ENCODE measurements at regions not wholly inside any gene's neighbourhood (a gene's known extent, or its start where the extent isn't known, plus 50 kb on each side); places are given as distances from the start of the nearest gene placed in this dataset.

- TF ChIP-seq CTCF (IDR thresholded peaks at IDR 0.05): no peak
These were observed 1191.0 kb upstream of the LRRTM1 start for GRCh38 chr2:81495556-81495955.

GRCh38 chr2:81483254-81483653, 1178.7 kb upstream of the LRRTM1 start:
- TF ChIP-seq CTCF (IDR thresholded peaks at IDR 0.05): no peak

- no peak for TF ChIP-seq CTCF (IDR thresholded peaks at IDR 0.05)
These were observed 1177.4 kb upstream of the LRRTM1 start for GRCh38 chr2:81481994-81482368.

GRCh38 chr2:81481242-81481993, 1176.9 kb upstream of the LRRTM1 start:
- no peak for TF ChIP-seq CTCF (IDR thresholded peaks at IDR 0.05)

- TF ChIP-seq CTCF (IDR thresholded peaks at IDR 0.05): no peak
These were observed 1162.5 kb upstream of the LRRTM1 start for GRCh38 chr2:81467096-81467495.

- TF ChIP-seq CTCF (IDR thresholded peaks at IDR 0.05): no peak
These were observed 1157.9 kb upstream of the LRRTM1 start for GRCh38 chr2:81462420-81462819.

- no peak for TF ChIP-seq CTCF (IDR thresholded peaks at IDR 0.05)
These were observed 1140.6 kb upstream of the LRRTM1 start for GRCh38 chr2:81445176-81445575.
